Astrocyte of the hippocampus (primary cell): ENCODE measurements at regions not wholly inside any gene's neighbourhood (a gene's known extent, or its start where the extent isn't known, plus 50 kb on each side); places are given as distances from the start of the nearest gene placed in this dataset.
"Not testable (repeated sequence)": the region's sequence is repeated elsewhere in the genome, so short reads cannot be mapped to it uniquely, and the experiment has no call there.

Experiments used
- DNase-seq: peaks from one replicate; pipeline ENCODE4 v3.0.0; 2011; ENCODE audit warnings: low read depth, low spot score

DNA sequence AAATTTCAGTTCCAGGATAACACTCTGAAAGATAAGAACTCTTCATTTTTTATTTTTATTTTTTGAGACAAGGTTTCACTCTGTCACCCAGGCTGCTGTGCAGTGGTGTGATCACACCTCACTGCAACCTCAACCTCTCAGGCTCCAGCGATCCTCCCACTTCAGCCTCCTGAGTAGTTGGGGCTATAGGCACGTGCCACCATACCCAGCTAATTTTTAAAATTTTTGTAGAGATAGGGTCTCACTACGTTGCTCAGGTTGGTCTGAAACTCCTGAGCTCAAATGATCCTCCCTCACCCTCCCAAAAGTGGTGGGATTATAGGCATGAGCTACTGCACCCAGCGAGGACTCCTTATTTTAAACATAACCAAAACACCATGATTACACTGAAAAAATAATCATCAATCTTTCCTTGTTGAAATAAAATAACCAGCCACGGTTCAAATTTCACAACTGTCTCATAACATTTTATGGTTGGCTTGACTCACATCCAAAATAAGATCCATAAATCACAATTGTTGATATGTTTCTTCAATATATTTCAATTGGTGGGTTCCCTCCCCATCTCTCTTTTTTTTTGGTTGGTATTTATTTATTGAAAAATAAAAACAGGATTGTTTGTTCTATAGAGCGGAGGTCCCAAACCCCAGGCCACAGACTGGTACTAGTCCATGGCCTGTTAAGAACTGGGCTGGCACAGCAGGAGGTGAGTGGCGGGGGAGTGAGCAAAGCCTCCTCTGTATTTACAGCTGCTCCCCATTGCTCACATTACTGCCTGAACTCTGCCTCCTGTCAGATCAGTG is 60.1 kb upstream of the FAM171A1 start:
- DNase-seq = no peak

DNA sequence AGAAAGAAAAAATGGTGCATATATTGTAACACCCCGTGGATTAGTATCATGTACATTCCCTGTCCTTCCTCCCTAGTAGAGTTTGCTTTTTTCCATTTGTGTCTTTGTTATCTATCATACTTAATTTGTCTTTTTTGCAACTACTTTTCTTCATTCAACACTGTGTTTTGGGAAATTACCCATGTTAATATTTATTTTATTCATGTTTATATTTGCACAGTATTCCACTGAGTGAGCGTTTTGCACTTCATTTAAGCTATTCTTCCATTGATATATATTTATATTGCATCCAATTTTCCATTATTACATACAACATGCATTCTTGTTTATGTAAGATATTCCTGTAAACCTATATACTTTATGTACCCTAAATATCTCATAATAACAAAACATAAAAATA is 57.6 kb upstream of the FAM171A1 start:
- no peak for DNase-seq

DNA sequence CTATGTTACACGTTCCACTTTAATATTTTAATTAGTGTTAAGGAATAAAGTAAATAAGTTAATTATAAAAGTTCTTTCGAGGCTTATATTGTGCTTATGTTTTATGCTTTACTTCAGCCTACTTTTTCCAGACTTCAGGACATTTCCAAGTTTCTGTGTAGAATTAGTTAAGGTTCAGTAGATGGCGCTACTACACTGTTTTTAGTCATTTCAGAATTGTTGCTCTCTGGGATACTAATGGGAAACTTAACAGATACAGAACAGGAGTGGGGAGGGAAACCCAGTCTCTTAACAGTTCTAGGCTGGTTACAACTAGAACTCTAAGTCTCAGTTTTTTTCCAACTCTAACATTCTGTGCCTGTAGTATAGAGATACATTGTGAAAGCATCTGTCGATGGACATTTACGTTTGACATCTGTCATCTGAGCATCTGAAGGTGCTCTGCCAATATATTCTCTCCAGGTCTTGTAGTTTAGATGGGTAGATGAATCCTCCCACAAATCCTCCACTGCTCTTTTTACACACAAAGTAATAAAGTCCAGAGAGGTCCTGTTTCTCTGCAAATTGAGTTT is 56.8 kb upstream of the FAM171A1 start:
- DNase-seq = peak; percentile 58

DNA sequence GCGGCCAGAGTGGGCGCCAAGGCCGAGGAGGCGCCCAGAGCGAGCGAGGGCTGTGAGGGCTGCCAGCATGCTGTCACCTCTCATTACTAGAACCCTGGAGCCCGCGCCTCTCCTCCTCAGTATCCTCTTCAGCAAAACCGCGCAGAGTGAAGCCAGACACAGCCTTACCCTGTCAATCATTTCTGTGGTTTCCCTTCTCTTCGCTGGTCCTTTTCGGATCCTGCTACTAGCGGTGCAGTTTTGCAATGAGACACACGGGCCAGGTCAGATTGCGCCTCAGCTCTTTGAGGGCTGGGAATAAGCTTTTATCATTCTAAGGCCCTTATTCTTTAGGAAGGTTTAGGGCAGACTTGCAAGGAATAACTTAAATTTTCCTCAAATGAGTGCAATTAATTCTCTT is 55.5 kb upstream of the FAM171A1 start:
- no peak for DNase-seq

DNA sequence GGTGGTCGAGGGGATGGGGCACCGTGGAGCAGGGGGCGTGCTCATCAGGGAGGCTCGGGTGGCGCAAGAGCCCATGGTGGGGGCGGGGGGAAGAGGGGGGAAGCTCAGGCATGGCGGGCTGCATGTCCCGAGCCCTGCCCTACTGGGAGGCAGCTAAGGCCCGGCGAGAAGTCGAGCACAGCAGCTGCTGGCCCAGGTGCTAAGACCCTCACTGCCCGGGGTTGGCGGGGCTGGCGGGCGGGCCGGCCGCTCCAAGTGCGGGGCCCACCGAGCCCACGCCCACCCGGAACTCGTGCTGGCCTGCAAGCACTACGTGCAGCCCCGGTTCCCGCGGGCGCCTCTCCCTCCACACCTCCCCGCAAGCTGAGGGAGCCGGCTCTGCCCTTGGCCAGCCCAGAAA is 55.0 kb upstream of the FAM171A1 start:
- no peak for DNase-seq

DNA sequence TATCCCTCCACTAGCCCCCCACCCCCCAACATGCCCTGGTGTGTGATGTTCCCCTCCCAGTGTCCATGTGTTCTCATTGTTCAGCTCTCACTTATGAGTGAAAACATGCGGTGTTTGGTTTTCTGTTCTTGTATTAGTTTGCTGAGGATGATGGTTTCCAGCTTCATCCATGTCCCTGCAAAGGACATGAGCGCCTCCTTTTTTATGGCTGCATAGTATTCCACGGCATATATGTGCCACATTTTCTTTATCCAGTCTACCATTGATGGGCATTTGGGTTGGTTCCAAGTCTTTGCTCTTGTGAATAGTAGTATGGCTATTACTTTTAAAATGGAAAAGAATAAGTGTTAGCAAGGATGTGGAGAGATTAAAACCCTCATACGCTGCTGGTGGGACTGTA is 50.8 kb upstream of the FAM171A1 start:
- not testable (repeated sequence) for DNase-seq
